Muscle layer of duodenum (tissue), 2 donors: ENCODE measurements at regions not wholly inside any gene's neighbourhood (a gene's known extent, or its start where the extent isn't known, plus 50 kb on each side); places are given as distances from the start of the nearest gene placed in this dataset.

Experiments used
- H3K27ac ChIP-seq: one replicate; pipeline ENCODE4 v1.7.0; 2013; ENCODE audit warnings: mild to moderate bottlenecking, low read length
- H3K27me3 ChIP-seq: one replicate; pipeline ENCODE4 v1.7.0; 2013; ENCODE audit warnings: low read depth, mild to moderate bottlenecking, control low read depth, low read length
- H3K36me3 ChIP-seq, 2 donors: one replicate each; pipeline ENCODE4 v1.7.0; 2013; ENCODE audit warnings: low read length in 2 of 2, control low read depth in 1 of 2, mild to moderate bottlenecking in 1 of 2; ENCODE audit not compliant: insufficient read depth in 2 of 2, control insufficient read depth in 1 of 2
- H3K4me1 ChIP-seq, 2 donors: one replicate each; pipeline ENCODE4 v1.7.0; 2013; ENCODE audit warnings: low read length in 2 of 2, mild to moderate bottlenecking in 2 of 2, control low read depth in 1 of 2, moderate library complexity in 1 of 2; ENCODE audit not compliant: insufficient read depth in 2 of 2, control insufficient read depth in 1 of 2
- H3K4me3 ChIP-seq, 2 donors: one replicate each; pipeline ENCODE4 v1.7.0; 2013; ENCODE audit warnings: low read length in 2 of 2, low read depth in 1 of 2, mild to moderate bottlenecking in 1 of 2
- H3K9me3 ChIP-seq, 2 donors: one replicate each; pipeline ENCODE4 v1.7.0; 2013; ENCODE audit warnings: low read length in 2 of 2, control low read depth in 1 of 2, mild to moderate bottlenecking in 1 of 2; ENCODE audit not compliant: control insufficient read depth in 1 of 2
- donor health status: healthy.

GRCh38 chr19:5271145-5271544, 69.5 kb downstream of the PTPRS start:
- H3K27ac ChIP-seq, result no peak overlapping the region
- no peaks in the 10 kb centered on the region for H3K4me1 ChIP-seq
- no peaks in the 10 kb centered on the region for H3K27me3 ChIP-seq
- no peaks in the 10 kb centered on the region for H3K9me3 ChIP-seq
- H3K4me3 ChIP-seq, result no peak overlapping the region
- H3K36me3 ChIP-seq, result peaks cover 9 to 23% of the 10 kb centered on the region in 2 donors

- Histone ChIP-seq H3K4me1 (no peaks in the 10 kb centered on the region), H3K36me3 (peaks cover 9 to 23% of the 10 kb centered on the region in 2 donors), H3K4me3 (no peak overlapping the region), H3K9me3 (no peaks in the 10 kb centered on the region), H3K27ac (no peak overlapping the region), H3K27me3 (no peaks in the 10 kb centered on the region)
Observed at GRCh38 chr19:5269926-5270325, 70.7 kb downstream of the PTPRS start.

GRCh38 chr19:5269279-5269678, 71.3 kb downstream of the PTPRS start:
- no peaks in the 10 kb centered on the region for H3K4me1 ChIP-seq
- H3K27me3 ChIP-seq, result no peaks in the 10 kb centered on the region

GRCh38 chr19:5268801-5269200, 71.8 kb downstream of the PTPRS start:
- Histone ChIP-seq H3K27ac (no peak overlapping the region), H3K36me3 (peaks cover 5 to 30% of the 10 kb centered on the region in 2 donors), H3K4me3 (no peak overlapping the region)

More at GRCh38 chr19:5269279-5269678, 71.3 kb downstream of the PTPRS start:
- no peak overlapping the region for H3K27ac ChIP-seq
- peaks cover 9 to 30% of the 10 kb centered on the region in 2 donors for H3K36me3 ChIP-seq
- no peaks in the 10 kb centered on the region for H3K9me3 ChIP-seq
- H3K4me3 ChIP-seq, result no peak overlapping the region

GRCh38 chr19:5265260-5265659, 75.4 kb downstream of the PTPRS start:
- no peaks in the 10 kb centered on the region for H3K9me3 ChIP-seq
- H3K27ac ChIP-seq, result no peak overlapping the region
- no peaks in the 10 kb centered on the region for H3K4me1 ChIP-seq
- H3K4me3 ChIP-seq, result no peak overlapping the region
- H3K36me3 ChIP-seq, result peaks cover 0 to 50% of the 10 kb centered on the region in 2 donors
- no peaks in the 10 kb centered on the region for H3K27me3 ChIP-seq

More at GRCh38 chr19:5268801-5269200, 71.8 kb downstream of the PTPRS start:
- H3K4me1 ChIP-seq, result no peaks in the 10 kb centered on the region
- no peaks in the 10 kb centered on the region for H3K27me3 ChIP-seq
- no peaks in the 10 kb centered on the region for H3K9me3 ChIP-seq

GRCh38 chr19:5264453-5264852, 76.2 kb downstream of the PTPRS start:
- Histone ChIP-seq H3K9me3 (no peaks in the 10 kb centered on the region), H3K4me1 (no peaks in the 10 kb centered on the region), H3K27me3 (no peaks in the 10 kb centered on the region), H3K36me3 (peaks cover 0 to 50% of the 10 kb centered on the region in 2 donors), H3K4me3 (no peak overlapping the region), H3K27ac (no peak overlapping the region)

GRCh38 chr19:5263615-5264014, 77.0 kb downstream of the PTPRS start:
- Histone ChIP-seq H3K36me3 (peaks cover 0 to 51% of the 10 kb centered on the region in 2 donors), H3K9me3 (no peaks in the 10 kb centered on the region)

GRCh38 chr19:5262721-5263120, 77.9 kb downstream of the PTPRS start:
- Histone ChIP-seq H3K4me3 (no peak overlapping the region), H3K27ac (no peak overlapping the region), H3K4me1 (no peaks in the 10 kb centered on the region), H3K9me3 (no peaks in the 10 kb centered on the region), H3K36me3 (peaks cover 0 to 59% of the 10 kb centered on the region in 2 donors), H3K27me3 (no peaks in the 10 kb centered on the region)

More at GRCh38 chr19:5263615-5264014, 77.0 kb downstream of the PTPRS start:
- Histone ChIP-seq H3K4me3 (no peak overlapping the region), H3K27me3 (no peaks in the 10 kb centered on the region), H3K27ac (no peak overlapping the region), H3K4me1 (no peaks in the 10 kb centered on the region)

- H3K36me3 ChIP-seq, result peaks cover 0 to 73% of the 10 kb centered on the region in 2 donors
- no peak overlapping the region for H3K4me3 ChIP-seq
- H3K27ac ChIP-seq, result no peak overlapping the region
Observed at GRCh38 chr19:5261156-5261890, 79.3 kb downstream of the PTPRS start.

GRCh38 chr19:5260381-5260967, 80.1 kb downstream of the PTPRS start:
- Histone ChIP-seq H3K27ac (no peak overlapping the region), H3K27me3 (no peaks in the 10 kb centered on the region), H3K36me3 (peaks cover 0 to 80% of the 10 kb centered on the region in 2 donors), H3K9me3 (peaks cover 0 to 11% of the 10 kb centered on the region in 2 donors), H3K4me3 (no peak overlapping the region), H3K4me1 (no peaks in the 10 kb centered on the region)

More at GRCh38 chr19:5261156-5261890, 79.3 kb downstream of the PTPRS start:
- Histone ChIP-seq H3K4me1 (no peaks in the 10 kb centered on the region), H3K9me3 (peaks cover 0 to 3% of the 10 kb centered on the region in 2 donors), H3K27me3 (no peaks in the 10 kb centered on the region)

GRCh38 chr19:5259750-5260149, 80.9 kb downstream of the PTPRS start:
- Histone ChIP-seq H3K4me3 (no peak overlapping the region), H3K36me3 (peaks cover 0 to 85% of the 10 kb centered on the region in 2 donors), H3K4me1 (no peaks in the 10 kb centered on the region), H3K27ac (no peak overlapping the region), H3K9me3 (peaks cover 0 to 17% of the 10 kb centered on the region in 2 donors), H3K27me3 (no peaks in the 10 kb centered on the region)
